ENCODE measurements at regions not wholly inside any gene's neighbourhood (a gene's known extent, or its start where the extent isn't known, plus 50 kb on each side); places are given as distances from the start of the nearest gene placed in this dataset.

DNA sequence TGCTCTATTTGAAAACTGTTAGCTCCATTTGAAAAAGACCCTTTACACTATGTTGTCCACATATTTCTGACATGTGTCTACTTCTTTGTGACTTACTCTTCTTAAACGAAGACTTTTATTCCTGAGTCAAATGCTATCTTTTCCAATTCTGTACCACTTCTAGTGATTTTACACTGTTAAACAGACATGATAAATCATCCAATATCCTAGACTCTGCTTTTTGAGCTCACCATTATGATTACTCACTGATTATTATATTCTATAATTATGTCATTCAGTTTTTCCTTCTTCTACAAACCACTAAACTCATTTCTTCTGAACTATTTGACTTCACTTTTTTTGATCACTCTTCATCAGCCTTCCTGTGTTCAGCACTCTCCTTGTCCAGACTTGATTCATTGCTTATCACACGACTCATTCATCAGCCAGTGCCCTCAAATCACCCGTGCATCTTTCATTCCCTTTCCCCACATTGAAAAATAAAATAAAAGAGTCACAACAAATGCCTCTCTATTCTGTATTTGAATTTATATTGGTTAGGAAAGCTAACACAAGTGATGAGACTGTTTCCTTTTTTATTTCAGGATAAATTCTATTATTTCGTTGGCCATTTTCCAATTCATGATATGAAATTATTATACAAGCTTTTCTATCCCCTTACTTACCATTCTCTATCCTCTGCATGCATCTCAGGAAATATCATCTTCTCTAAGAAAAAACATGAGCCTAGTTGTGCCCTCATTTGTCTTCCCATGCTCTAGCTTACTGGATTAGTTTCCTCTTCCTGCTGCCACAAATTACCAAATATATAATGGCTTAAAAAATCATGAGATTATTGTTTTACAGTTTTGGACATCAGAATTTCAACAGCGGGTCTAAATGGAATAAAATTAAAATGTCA is 1482.1 kb upstream of the MIR17HG start:
- TF ChIP-seq, protein P1, sequence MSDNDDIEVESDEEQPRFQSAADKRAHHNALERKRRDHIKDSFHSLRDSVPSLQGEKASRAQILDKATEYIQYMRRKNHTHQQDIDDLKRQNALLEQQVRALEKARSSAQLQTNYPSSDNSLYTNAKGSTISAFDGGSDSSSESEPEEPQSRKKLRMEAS (CRISPR knock-in tag; IDR thresholded peaks at IDR 0.05) = no peak
- TF ChIP-seq ATF1 (CRISPR knock-in tag; IDR thresholded peaks at IDR 0.05) = no peak
- TF ChIP-seq CBFB (CRISPR knock-in tag; IDR thresholded peaks at IDR 0.05; ENCODE audit: low read depth) = no peak
- TF ChIP-seq, protein P2, sequence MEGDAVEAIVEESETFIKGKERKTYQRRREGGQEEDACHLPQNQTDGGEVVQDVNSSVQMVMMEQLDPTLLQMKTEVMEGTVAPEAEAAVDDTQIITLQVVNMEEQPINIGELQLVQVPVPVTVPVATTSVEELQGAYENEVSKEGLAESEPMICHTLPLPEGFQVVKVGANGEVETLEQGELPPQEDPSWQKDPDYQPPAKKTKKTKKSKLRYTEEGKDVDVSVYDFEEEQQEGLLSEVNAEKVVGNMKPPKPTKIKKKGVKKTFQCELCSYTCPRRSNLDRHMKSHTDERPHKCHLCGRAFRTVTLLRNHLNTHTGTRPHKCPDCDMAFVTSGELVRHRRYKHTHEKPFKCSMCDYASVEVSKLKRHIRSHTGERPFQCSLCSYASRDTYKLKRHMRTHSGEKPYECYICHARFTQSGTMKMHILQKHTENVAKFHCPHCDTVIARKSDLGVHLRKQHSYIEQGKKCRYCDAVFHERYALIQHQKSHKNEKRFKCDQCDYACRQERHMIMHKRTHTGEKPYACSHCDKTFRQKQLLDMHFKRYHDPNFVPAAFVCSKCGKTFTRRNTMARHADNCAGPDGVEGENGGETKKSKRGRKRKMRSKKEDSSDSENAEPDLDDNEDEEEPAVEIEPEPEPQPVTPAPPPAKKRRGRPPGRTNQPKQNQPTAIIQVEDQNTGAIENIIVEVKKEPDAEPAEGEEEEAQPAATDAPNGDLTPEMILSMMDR (IDR thresholded peaks at IDR 0.05) = no peak
- TF ChIP-seq, protein P3, sequence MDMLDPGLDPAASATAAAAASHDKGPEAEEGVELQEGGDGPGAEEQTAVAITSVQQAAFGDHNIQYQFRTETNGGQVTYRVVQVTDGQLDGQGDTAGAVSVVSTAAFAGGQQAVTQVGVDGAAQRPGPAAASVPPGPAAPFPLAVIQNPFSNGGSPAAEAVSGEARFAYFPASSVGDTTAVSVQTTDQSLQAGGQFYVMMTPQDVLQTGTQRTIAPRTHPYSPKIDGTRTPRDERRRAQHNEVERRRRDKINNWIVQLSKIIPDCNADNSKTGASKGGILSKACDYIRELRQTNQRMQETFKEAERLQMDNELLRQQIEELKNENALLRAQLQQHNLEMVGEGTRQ (CRISPR knock-in tag; IDR thresholded peaks at IDR 0.05) = no peak
- TF ChIP-seq ZNF263 (CRISPR knock-in tag; IDR thresholded peaks at IDR 0.05; ENCODE audit: low read depth) = no peak
- TF ChIP-seq NR1H2 (CRISPR knock-in tag; IDR thresholded peaks at IDR 0.05) = no peak
- no peak for TF ChIP-seq SP1 (CRISPR knock-in tag; conservative IDR thresholded peaks at IDR 0.05)
- no peak for TF ChIP-seq ZNF671 (CRISPR knock-in tag; IDR thresholded peaks at IDR 0.05)
- TF ChIP-seq, protein P4, sequence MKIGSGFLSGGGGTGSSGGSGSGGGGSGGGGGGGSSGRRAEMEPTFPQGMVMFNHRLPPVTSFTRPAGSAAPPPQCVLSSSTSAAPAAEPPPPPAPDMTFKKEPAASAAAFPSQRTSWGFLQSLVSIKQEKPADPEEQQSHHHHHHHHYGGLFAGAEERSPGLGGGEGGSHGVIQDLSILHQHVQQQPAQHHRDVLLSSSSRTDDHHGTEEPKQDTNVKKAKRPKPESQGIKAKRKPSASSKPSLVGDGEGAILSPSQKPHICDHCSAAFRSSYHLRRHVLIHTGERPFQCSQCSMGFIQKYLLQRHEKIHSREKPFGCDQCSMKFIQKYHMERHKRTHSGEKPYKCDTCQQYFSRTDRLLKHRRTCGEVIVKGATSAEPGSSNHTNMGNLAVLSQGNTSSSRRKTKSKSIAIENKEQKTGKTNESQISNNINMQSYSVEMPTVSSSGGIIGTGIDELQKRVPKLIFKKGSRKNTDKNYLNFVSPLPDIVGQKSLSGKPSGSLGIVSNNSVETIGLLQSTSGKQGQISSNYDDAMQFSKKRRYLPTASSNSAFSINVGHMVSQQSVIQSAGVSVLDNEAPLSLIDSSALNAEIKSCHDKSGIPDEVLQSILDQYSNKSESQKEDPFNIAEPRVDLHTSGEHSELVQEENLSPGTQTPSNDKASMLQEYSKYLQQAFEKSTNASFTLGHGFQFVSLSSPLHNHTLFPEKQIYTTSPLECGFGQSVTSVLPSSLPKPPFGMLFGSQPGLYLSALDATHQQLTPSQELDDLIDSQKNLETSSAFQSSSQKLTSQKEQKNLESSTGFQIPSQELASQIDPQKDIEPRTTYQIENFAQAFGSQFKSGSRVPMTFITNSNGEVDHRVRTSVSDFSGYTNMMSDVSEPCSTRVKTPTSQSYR (CRISPR knock-in tag; IDR thresholded peaks at IDR 0.05) = no peak
- no peak for TF ChIP-seq IRF2 (CRISPR knock-in tag; IDR thresholded peaks at IDR 0.05; ENCODE audit: borderline replicate concordance, low read depth)
- no peak for TF ChIP-seq ETV6 (CRISPR knock-in tag; IDR thresholded peaks at IDR 0.05)
- no peak for TF ChIP-seq CREB1 (CRISPR knock-in tag; IDR thresholded peaks at IDR 0.05)
